ENCODE measurements at regions not wholly inside any gene's neighbourhood (a gene's known extent, or its start where the extent isn't known, plus 50 kb on each side); places are given as distances from the start of the nearest gene placed in this dataset.

DNA sequence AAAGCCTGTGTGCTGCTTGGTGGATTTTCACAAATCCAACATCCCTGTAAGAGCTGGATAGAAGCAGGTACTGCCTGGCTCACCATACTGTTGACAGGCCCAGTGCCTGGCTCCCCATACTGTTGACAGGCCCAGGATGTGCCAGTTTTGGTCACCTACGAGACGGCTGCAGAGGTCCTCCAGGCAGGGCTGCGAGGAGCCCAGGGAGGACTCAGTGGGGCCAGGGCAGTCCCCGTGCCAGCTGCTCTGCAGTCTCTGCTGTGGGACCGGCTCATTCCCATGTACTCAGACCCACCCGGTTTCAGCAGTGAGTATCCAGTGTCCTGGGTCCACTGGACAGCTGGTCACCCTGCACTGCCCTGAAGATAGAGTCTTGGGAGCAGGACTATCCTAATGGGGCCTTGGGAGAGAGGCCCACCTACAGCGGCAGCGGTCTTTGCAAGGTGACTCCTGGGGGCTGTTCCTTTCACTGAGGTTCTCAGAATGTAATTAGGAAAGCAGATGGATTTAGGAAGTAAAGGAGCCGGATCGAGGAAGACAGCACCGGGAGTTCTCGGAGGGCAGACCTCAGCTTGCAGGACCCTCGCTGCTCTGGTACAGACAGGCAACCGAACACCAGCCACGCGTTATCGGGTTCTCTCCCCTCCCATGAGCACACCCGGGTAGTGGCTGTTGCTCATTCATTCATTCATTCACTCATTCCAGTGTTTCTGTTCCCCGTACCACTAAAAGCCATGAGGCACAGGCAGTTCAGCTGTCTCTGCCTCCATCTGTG, 106.1 kb downstream of the CTTN start:
- H3K27me3 ChIP-seq (ENCODE audit: insufficient read depth in 3 of 3, low read length in 2 of 3), result peaks cover 0 to 11% (median 8%) of the 10 kb centered on the region in 3 donors
- no peaks in the 10 kb centered on the region for H3K4me1 ChIP-seq
- ATAC-seq (no peak), DNase-seq (peak in 1 of 2 donors; percentile 6)
- H3K4me3 ChIP-seq, result no peak overlapping the region
- H3K36me3 ChIP-seq (ENCODE audit: insufficient read depth in 1 of 2, low read depth in 1 of 2), result no peaks in the 10 kb centered on the region
- TF ChIP-seq, protein P1, sequence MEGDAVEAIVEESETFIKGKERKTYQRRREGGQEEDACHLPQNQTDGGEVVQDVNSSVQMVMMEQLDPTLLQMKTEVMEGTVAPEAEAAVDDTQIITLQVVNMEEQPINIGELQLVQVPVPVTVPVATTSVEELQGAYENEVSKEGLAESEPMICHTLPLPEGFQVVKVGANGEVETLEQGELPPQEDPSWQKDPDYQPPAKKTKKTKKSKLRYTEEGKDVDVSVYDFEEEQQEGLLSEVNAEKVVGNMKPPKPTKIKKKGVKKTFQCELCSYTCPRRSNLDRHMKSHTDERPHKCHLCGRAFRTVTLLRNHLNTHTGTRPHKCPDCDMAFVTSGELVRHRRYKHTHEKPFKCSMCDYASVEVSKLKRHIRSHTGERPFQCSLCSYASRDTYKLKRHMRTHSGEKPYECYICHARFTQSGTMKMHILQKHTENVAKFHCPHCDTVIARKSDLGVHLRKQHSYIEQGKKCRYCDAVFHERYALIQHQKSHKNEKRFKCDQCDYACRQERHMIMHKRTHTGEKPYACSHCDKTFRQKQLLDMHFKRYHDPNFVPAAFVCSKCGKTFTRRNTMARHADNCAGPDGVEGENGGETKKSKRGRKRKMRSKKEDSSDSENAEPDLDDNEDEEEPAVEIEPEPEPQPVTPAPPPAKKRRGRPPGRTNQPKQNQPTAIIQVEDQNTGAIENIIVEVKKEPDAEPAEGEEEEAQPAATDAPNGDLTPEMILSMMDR (IDR thresholded peaks at IDR 0.05), result no peak
- no peaks in the 10 kb centered on the region for H3K9me3 ChIP-seq
- intact Hi-C loops (cut with DNase I), result no loop called here
- 73 to 84% (median 77%) methylated on average over 19 of the region's 19 CpGs for WGBS, 3 donors
- H3K27ac ChIP-seq, result no peak overlapping the region

DNA sequence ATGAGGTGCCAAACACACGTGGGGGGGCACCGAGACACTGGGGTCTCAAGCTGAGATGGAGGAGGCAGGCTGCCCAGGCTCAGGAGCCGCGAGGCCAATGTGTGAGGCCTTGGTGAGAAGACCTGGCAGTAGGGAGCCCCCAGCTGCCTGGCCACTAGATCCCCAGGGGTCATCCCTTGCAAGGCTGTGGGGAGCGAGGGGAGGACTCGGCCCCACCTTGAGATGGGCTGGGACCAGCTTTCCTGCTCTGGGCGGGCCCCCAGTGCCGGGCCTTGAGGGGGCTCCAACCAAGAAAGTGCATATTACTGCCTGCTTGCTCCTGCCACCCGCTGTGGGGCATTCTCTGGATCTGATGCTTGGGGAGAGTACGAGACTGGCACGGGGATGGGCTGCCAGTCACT, 107.0 kb downstream of the CTTN start:
- intact Hi-C loops (cut with DNase I), result no loop called here
- TF ChIP-seq, protein P1 (IDR thresholded peaks at IDR 0.05), result no peak
- Histone ChIP-seq H3K4me3 (no peak overlapping the region), H3K27ac (no peak overlapping the region), H3K9me3 (no peaks in the 10 kb centered on the region), H3K27me3 (ENCODE audit: insufficient read depth in 3 of 3, low read length in 2 of 3) (peaks cover 0 to 16% (median 10%) of the 10 kb centered on the region in 3 donors), H3K36me3 (ENCODE audit: insufficient read depth in 1 of 2, low read depth in 1 of 2) (no peaks in the 10 kb centered on the region), H3K4me1 (no peaks in the 10 kb centered on the region)
- no peak for ATAC-seq
- WGBS, 3 donors, result 46 to 53% (median 51%) methylated on average over 10 to 11 of the region's 11 CpGs
- peak in 1 of 2 donors; percentile 34 for DNase-seq

DNA sequence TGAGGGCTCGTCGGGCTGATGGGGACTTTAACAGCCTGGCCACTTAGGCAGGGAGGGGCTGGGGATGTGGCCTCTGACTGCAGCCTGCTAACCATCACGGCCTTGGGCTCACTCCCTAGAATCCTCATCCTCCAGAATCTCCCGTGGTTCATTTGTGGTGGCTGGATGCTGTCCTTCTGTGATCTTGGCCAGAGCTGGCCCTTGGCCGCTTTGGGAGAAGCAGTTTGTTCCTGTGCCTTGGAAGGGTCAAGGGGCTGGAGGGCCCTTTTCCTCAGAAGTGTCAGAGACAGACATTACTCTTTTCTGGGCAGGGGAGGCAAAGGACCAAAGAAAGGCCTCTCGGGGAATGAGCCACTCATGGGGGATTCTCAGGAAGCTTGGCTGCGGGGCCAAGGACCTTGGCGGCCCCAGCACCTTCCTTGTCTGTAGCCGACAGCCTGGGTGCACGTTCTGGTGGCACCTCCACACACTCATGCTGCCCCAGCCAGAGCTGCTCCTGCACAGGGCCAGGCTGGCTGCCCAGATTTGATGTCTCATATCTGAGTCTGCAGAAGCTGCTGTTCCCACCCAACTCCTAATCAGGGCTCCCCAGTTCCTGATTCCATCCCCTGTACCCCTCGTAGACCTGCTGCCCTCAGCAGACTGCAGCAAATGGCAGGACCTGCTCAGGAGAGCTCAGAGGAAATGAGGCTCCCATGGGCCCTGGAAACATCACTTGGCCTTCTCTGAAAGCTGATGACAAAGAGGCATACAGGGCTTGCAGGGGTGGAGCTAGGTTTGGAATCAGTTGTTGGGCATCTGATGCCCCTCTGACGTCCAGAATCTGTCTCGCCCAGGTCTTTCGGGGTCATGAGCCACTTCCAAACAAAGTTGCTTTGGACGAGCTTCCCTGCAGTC, 107.7 kb downstream of the CTTN start:
- H3K9me3 ChIP-seq, result no peaks in the 10 kb centered on the region
- no peak overlapping the region for H3K27ac ChIP-seq
- H3K36me3 ChIP-seq (ENCODE audit: insufficient read depth in 1 of 2, low read depth in 1 of 2), result no peaks in the 10 kb centered on the region
- DNase-seq (peak; percentile 8 to 19), ATAC-seq (no peak)
- intact Hi-C loops (cut with DNase I), result no loop called here
- WGBS, 3 donors, result 39 to 61% (median 44%) methylated on average over 15 of the region's 15 CpGs
- no peaks in the 10 kb centered on the region for H3K4me1 ChIP-seq
- TF ChIP-seq, protein P1 (IDR thresholded peaks at IDR 0.05), result no peak
- H3K4me3 ChIP-seq, result no peak overlapping the region
- peaks cover 0 to 16% (median 10%) of the 10 kb centered on the region in 3 donors for H3K27me3 ChIP-seq (ENCODE audit: insufficient read depth in 3 of 3, low read length in 2 of 3)

DNA sequence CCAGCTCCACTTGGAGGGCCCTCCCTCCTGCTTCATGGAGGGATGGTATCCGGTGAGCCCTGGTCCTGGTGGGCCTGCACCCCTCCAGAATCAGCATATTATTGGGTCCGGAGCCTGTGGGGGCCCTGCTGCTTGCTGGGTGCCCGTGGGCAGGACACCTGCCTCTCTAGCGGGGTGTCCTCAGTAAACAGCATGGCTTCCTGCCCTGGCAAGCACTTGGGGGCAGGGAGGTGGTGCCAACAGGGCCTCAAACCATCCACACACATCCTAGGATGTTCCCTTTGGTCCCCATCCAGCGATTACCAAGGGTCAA, 108.3 kb downstream of the CTTN start:
- DNase-seq (peak; percentile 3 to 39), ATAC-seq (no peak)
- Histone ChIP-seq H3K4me1 (no peaks in the 10 kb centered on the region), H3K36me3 (ENCODE audit: insufficient read depth in 1 of 2, low read depth in 1 of 2) (no peaks in the 10 kb centered on the region), H3K27ac (no peak overlapping the region), H3K9me3 (no peaks in the 10 kb centered on the region), H3K27me3 (ENCODE audit: insufficient read depth in 3 of 3, low read length in 2 of 3) (peaks cover 0 to 16% (median 10%) of the 10 kb centered on the region in 3 donors), H3K4me3 (no peak overlapping the region)
- 30 to 49% (median 39%) methylated on average over 5 of the region's 5 CpGs for WGBS, 3 donors
- intact Hi-C loops (cut with DNase I), result no loop called here
- TF ChIP-seq, protein P1 (IDR thresholded peaks at IDR 0.05), result no peak
